ENCODE measurements at regions not wholly inside any gene's neighbourhood (a gene's known extent, or its start where the extent isn't known, plus 50 kb on each side); places are given as distances from the start of the nearest gene placed in this dataset.
"Not testable (repeated sequence)": the region's sequence is repeated elsewhere in the genome, so short reads cannot be mapped to it uniquely, and the experiment has no call there.

GRCh38 chr1:102163799-102164198 lies 167.1 kb upstream of the OLFM3 start:
- Histone ChIP-seq H3K4me1 (peaks cover 5% of the 10 kb centered on the region), H3K36me3 (no peaks in the 10 kb centered on the region), H3K9me3 (no peaks in the 10 kb centered on the region), H3K4me3 (ENCODE audit: low read depth, low read length) (no peak overlapping the region), H3K27me3 (no peaks in the 10 kb centered on the region)
- no peak for TF ChIP-seq CTCF (IDR thresholded peaks at IDR 0.05; ENCODE audit: low read depth, low read length)
- DNase-seq = no peak

- no peak for TF ChIP-seq CTCF (IDR thresholded peaks at IDR 0.05; ENCODE audit: low read depth, low read length)
- no peaks in the 10 kb centered on the region for H3K36me3 ChIP-seq
- no peaks in the 10 kb centered on the region for H3K9me3 ChIP-seq
- no peak for DNase-seq
- H3K27me3 ChIP-seq = no peaks in the 10 kb centered on the region
- H3K4me3 ChIP-seq (ENCODE audit: low read depth, low read length) = no peak overlapping the region
- no peaks in the 10 kb centered on the region; the same call in 1 of the 2 replicates for H3K4me1 ChIP-seq
Observed at GRCh38 chr1:102151242-102151641, 154.5 kb upstream of the OLFM3 start.

GRCh38 chr1:102120910-102121309 lies 124.2 kb upstream of the OLFM3 start:
- Histone ChIP-seq H3K4me1 (no peaks in the 10 kb centered on the region; the same call in 1 of the 2 replicates), H3K36me3 (no peaks in the 10 kb centered on the region), H3K9me3 (no peaks in the 10 kb centered on the region), H3K4me3 (ENCODE audit: low read depth, low read length) (no peak overlapping the region), H3K27me3 (no peaks in the 10 kb centered on the region)
- no peak for DNase-seq
- TF ChIP-seq CTCF (IDR thresholded peaks at IDR 0.05; ENCODE audit: low read depth, low read length) = no peak

GRCh38 chr1:102118150-102118549 lies 121.4 kb upstream of the OLFM3 start:
- Histone ChIP-seq H3K9me3 (no peaks in the 10 kb centered on the region), H3K36me3 (no peaks in the 10 kb centered on the region), H3K4me1 (peaks cover 7% of the 10 kb centered on the region), H3K27me3 (no peaks in the 10 kb centered on the region), H3K4me3 (ENCODE audit: low read depth, low read length) (no peak overlapping the region)
- DNase-seq = no peak
- no peak for TF ChIP-seq CTCF (IDR thresholded peaks at IDR 0.05; ENCODE audit: low read depth, low read length)

GRCh38 chr1:102110586-102110985 lies 113.9 kb upstream of the OLFM3 start:
- H3K4me1 ChIP-seq = peaks cover 14% of the 10 kb centered on the region
- no peak for TF ChIP-seq CTCF (IDR thresholded peaks at IDR 0.05; ENCODE audit: low read depth, low read length)

GRCh38 chr1:102109493-102109892 lies 112.8 kb upstream of the OLFM3 start:
- peaks cover 14% of the 10 kb centered on the region for H3K4me1 ChIP-seq
- H3K27me3 ChIP-seq; DNase-seq; H3K4me3 ChIP-seq (ENCODE audit: low read depth, low read length); H3K36me3 ChIP-seq; H3K9me3 ChIP-seq: not testable (repeated sequence)

More at GRCh38 chr1:102110586-102110985, 113.9 kb upstream of the OLFM3 start:
- no peak overlapping the region for H3K4me3 ChIP-seq (ENCODE audit: low read depth, low read length)
- no peaks in the 10 kb centered on the region for H3K27me3 ChIP-seq
- DNase-seq = no peak
- H3K9me3 ChIP-seq = no peaks in the 10 kb centered on the region
- no peaks in the 10 kb centered on the region for H3K36me3 ChIP-seq

- no peaks in the 10 kb centered on the region for H3K9me3 ChIP-seq
- TF ChIP-seq CTCF (IDR thresholded peaks at IDR 0.05; ENCODE audit: low read depth, low read length) = no peak
- no peak for DNase-seq
- H3K4me1 ChIP-seq = peaks cover under 1% of the 10 kb centered on the region; the same call in 1 of the 2 replicates
- no peak overlapping the region for H3K4me3 ChIP-seq (ENCODE audit: low read depth, low read length)
- H3K36me3 ChIP-seq = no peaks in the 10 kb centered on the region
- H3K27me3 ChIP-seq = no peaks in the 10 kb centered on the region
Observed at GRCh38 chr1:102107441-102107840, 110.7 kb upstream of the OLFM3 start.
